Neural cell (in vitro differentiated cells): ENCODE measurements at regions not wholly inside any gene's neighbourhood (a gene's known extent, or its start where the extent isn't known, plus 50 kb on each side); places are given as distances from the start of the nearest gene placed in this dataset.
"Not testable (repeated sequence)": the region's sequence is repeated elsewhere in the genome, so short reads cannot be mapped to it uniquely, and the experiment has no call there.

Experiments
- H2AFZ ChIP-seq: fragments of 200-600, 300-800 bp; sonication (generic), shearing (Covaris generic); 2 replicates; pipeline ENCODE4 v1.6.0; 2014; ENCODE audit warnings: low read depth, mild to moderate bottlenecking, antibody characterized with exemption, low read length, moderate library complexity
- H3F3A ChIP-seq: fragments of 200-600 bp; shearing (Covaris generic); 2 replicates; pipeline ENCODE4 v1.6.1; 2016; ENCODE audit warnings: mild to moderate bottlenecking, moderate library complexity, mixed read lengths, antibody characterized with exemption, low read length; ENCODE audit not compliant: insufficient read depth, poor library complexity, severe bottlenecking
- H3K27ac ChIP-seq: fragments of 200-600, 300-800 bp; sonication (generic), shearing (Covaris generic); 2 replicates; pipeline ENCODE4 v1.5.1; 2014; ENCODE audit warnings: mild to moderate bottlenecking, low read length, moderate library complexity
- H3K27me3 ChIP-seq: fragments of 300-800, 200-600 bp; sonication (generic), shearing (Covaris generic); 2 replicates; pipeline ENCODE4 v1.6.0; 2014; ENCODE audit warnings: mild to moderate bottlenecking, low read depth, low read length, moderate library complexity; ENCODE audit not compliant: insufficient read depth
- H3K36me3 ChIP-seq: fragments of 300-800, 200-600 bp; sonication (generic), shearing (Covaris generic); 2 replicates; pipeline ENCODE4 v1.5.1; 2014; ENCODE audit warnings: mild to moderate bottlenecking, antibody characterized with exemption, low read length, moderate library complexity; ENCODE audit not compliant: insufficient read depth
- H3K4me2 ChIP-seq: fragments of 300-800, 200-600 bp; sonication (generic), shearing (Covaris generic); 2 replicates; pipeline ENCODE4 v1.6.0; 2014; ENCODE audit warnings: mild to moderate bottlenecking, low read length
- H3K4me3 ChIP-seq: fragments of 300-800, 200-600 bp; sonication (generic), shearing (Covaris generic); 2 replicates; pipeline ENCODE4 v1.5.1; 2014; ENCODE audit warnings: mild to moderate bottlenecking, low read length, moderate library complexity
- H3K79me2 ChIP-seq: fragments of 200-600 bp; shearing (Covaris generic); replicated peaks from 2 replicates; pipeline ENCODE4 v1.6.0; 2014; ENCODE audit warnings: mild to moderate bottlenecking, low read length, moderate library complexity; ENCODE audit not compliant: insufficient read depth
- H3K9ac ChIP-seq: fragments of 300-800, 200-600 bp; sonication (generic), shearing (Covaris generic); 2 replicates; pipeline ENCODE4 v1.6.1; 2016; ENCODE audit warnings: mild to moderate bottlenecking, low read length, mixed read lengths
- H3K9me2 ChIP-seq: fragments of 200-600 bp; shearing (Covaris generic); 2 replicates; pipeline ENCODE4 v1.6.1; 2016; ENCODE audit warnings: mild to moderate bottlenecking, low read length, mixed read lengths; ENCODE audit not compliant: insufficient read depth
- H3K9me3 ChIP-seq: fragments of 200-600, 300-800 bp; sonication (generic), shearing (Covaris generic); 2 replicates; pipeline ENCODE4 v1.6.1; 2016; ENCODE audit warnings: mild to moderate bottlenecking, mixed run types, low read length, moderate library complexity, mixed read lengths
- H4K20me1 ChIP-seq: fragments of 200-600 bp; shearing (Covaris generic); 2 replicates; pipeline ENCODE4 v1.6.1; 2016; ENCODE audit warnings: mild to moderate bottlenecking, mixed run types; ENCODE audit not compliant: insufficient read depth
- CTCF ChIP-seq: fragments of 450-650 bp; IDR thresholded peaks from 2 replicates; pipeline ENCODE4 v1.5.1; 2014; ENCODE audit warnings: antibody characterized with exemption, mild to moderate bottlenecking, moderate library complexity; ENCODE audit not compliant: poor library complexity, severe bottlenecking
- EP300 ChIP-seq: fragments of 450-650 bp; conservative IDR thresholded peaks from 2 replicates; pipeline ENCODE4 v1.6.1; 2014; ENCODE audit warnings: antibody characterized with exemption, mild to moderate bottlenecking, moderate library complexity; ENCODE audit not compliant: poor library complexity, severe bottlenecking
- EZH2 ChIP-seq: fragments of 200-600, 300-800 bp; shearing (Covaris generic), sonication (generic); IDR thresholded peaks from 2 replicates; pipeline ENCODE4 v1.6.1; 2014; ENCODE audit warnings: antibody characterized with exemption, low read length, borderline replicate concordance, mild to moderate bottlenecking; ENCODE audit not compliant: insufficient read depth, poor library complexity, severe bottlenecking
- MXI1 ChIP-seq: fragments of 450-650 bp; conservative IDR thresholded peaks from 2 replicates; pipeline ENCODE4 v1.6.1; 2014; ENCODE audit warnings: antibody characterized with exemption, mild to moderate bottlenecking; ENCODE audit not compliant: poor library complexity, severe bottlenecking
- POLR2AphosphoS5 ChIP-seq: IDR thresholded peaks from 2 replicates; pipeline ENCODE4 v1.6.1; 2012
- RAD21 ChIP-seq: fragments of 450-650 bp; conservative IDR thresholded peaks from 2 replicates; pipeline ENCODE4 v1.6.1; 2014; ENCODE audit warnings: antibody characterized with exemption, mild to moderate bottlenecking, moderate library complexity
- REST ChIP-seq: IDR thresholded peaks from 2 replicates; pipeline ENCODE4 v1.6.1; 2012; ENCODE audit warnings: borderline replicate concordance
- SMC3 ChIP-seq: fragments of 450-650 bp; conservative IDR thresholded peaks from 2 replicates; pipeline ENCODE4 v1.6.1; 2014; ENCODE audit warnings: antibody characterized with exemption, mild to moderate bottlenecking, moderate library complexity; ENCODE audit not compliant: poor library complexity
- TAF1 ChIP-seq: IDR thresholded peaks from 2 replicates; pipeline ENCODE4 v1.6.1; 2012; ENCODE audit warnings: low read depth

- Histone ChIP-seq H4K20me1 (no peaks in the 10 kb centered on the region), H3K4me3 (no peak overlapping the region), H3K9ac (no peak overlapping the region), H3K27me3 (no peaks in the 10 kb centered on the region), H3K79me2 (no peaks in the 10 kb centered on the region), H3K9me3 (no peaks in the 10 kb centered on the region), H3K27ac (no peak overlapping the region), H3K9me2 (no peaks in the 10 kb centered on the region), H3K36me3 (no peaks in the 10 kb centered on the region), H2AFZ (no peak overlapping the region), H3F3A (peaks cover 1% of the 10 kb centered on the region), H3K4me2 (no peak overlapping the region)
- no peak for TF ChIP-seq REST
- TF ChIP-seq RAD21 = no peak
- TF ChIP-seq EZH2 = no peak
- TF ChIP-seq SMC3 = no peak
- TF ChIP-seq MXI1 = no peak
- TF ChIP-seq POLR2AphosphoS5 = no peak
- no peak for TF ChIP-seq EP300
- no peak for TF ChIP-seq TAF1
- TF ChIP-seq CTCF = no peak
These were observed 113.1 kb upstream of the ZBED5 start for GRCh38 chr11:10970926-10971325.

GRCh38 chr11:10969387-10969786 is 111.5 kb upstream of the ZBED5 start:
- H3K27ac ChIP-seq = no peak overlapping the region
- H3K79me2 ChIP-seq = no peaks in the 10 kb centered on the region
- no peaks in the 10 kb centered on the region for H3F3A ChIP-seq
- H3K9me3 ChIP-seq = no peaks in the 10 kb centered on the region
- H3K4me3 ChIP-seq = no peak overlapping the region
- H3K9me2 ChIP-seq = no peaks in the 10 kb centered on the region
- H3K27me3 ChIP-seq = no peaks in the 10 kb centered on the region
- TF ChIP-seq MXI1 = no peak
- no peak for TF ChIP-seq TAF1
- no peak for TF ChIP-seq CTCF
- TF ChIP-seq POLR2AphosphoS5 = no peak
- TF ChIP-seq REST = no peak
- no peak for TF ChIP-seq EP300
- TF ChIP-seq RAD21 = no peak
- no peak for TF ChIP-seq SMC3
- TF ChIP-seq EZH2 = no peak
- H2AFZ ChIP-seq = no peak overlapping the region
- no peaks in the 10 kb centered on the region for H3K36me3 ChIP-seq
- no peak overlapping the region for H3K4me2 ChIP-seq
- no peak overlapping the region for H3K9ac ChIP-seq
- H4K20me1 ChIP-seq = no peaks in the 10 kb centered on the region

DNA sequence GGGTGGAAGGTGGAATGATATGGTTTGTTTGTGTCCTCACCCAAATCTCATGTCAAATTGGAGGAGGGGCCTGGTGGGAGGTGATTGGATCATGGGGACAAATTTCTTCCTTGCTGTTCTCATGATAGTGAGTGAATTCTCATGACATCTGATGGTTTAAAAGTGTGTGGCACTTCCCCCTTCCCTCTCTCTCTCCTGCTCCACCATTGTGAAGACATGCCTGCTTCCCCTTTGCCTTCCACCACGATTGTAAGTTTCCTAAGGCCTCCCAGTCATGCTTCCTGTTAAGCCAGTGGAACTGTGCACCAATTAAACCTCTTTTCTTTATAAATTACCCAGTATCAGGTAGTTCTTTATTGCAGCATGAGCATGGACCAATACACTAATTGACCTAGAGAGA is 99.0 kb upstream of the ZBED5 start:
- H3K36me3 ChIP-seq, H3K9ac ChIP-seq, H3K27ac ChIP-seq, H3K4me3 ChIP-seq, H3K4me2 ChIP-seq, H4K20me1 ChIP-seq, H3K27me3 ChIP-seq, H3K9me3 ChIP-seq, H2AFZ ChIP-seq, H3K79me2 ChIP-seq, H3K9me2 ChIP-seq, H3F3A ChIP-seq: not testable (repeated sequence)
